ENCODE measurements at regions not wholly inside any gene's neighbourhood (a gene's known extent, or its start where the extent isn't known, plus 50 kb on each side); places are given as distances from the start of the nearest gene placed in this dataset.

DNA sequence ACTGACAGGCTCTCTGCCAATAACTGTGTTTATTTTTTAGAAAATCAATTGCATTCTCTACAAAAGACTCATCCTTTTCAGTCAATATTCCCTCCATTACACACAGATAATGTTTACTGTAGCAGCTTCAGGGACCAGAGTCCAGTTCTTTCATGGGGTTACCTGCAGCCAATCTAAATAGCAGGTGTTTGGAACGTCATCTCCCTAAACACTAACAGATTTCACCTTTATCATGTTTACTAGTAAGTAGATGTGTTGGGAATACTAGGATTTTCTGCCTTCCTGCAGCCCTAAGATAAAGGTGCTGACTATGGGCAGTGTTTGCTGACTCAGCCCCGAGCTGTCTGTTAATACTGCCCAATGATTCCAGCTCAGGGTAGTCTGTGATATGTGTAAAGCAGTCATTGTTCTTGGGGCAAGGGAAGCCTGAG is 447.0 kb downstream of the KIF4B start:
- no peak for DNase-seq (ENCODE audit: low read depth, low spot score)
- in situ Hi-C loops (cut with HindIII; ENCODE audit: low sequenced_read_pairs) = no loop called here
- no peak overlapping the region for H3K4me3 ChIP-seq (ENCODE audit: low read depth, low read length)
- TF ChIP-seq, protein P1, sequence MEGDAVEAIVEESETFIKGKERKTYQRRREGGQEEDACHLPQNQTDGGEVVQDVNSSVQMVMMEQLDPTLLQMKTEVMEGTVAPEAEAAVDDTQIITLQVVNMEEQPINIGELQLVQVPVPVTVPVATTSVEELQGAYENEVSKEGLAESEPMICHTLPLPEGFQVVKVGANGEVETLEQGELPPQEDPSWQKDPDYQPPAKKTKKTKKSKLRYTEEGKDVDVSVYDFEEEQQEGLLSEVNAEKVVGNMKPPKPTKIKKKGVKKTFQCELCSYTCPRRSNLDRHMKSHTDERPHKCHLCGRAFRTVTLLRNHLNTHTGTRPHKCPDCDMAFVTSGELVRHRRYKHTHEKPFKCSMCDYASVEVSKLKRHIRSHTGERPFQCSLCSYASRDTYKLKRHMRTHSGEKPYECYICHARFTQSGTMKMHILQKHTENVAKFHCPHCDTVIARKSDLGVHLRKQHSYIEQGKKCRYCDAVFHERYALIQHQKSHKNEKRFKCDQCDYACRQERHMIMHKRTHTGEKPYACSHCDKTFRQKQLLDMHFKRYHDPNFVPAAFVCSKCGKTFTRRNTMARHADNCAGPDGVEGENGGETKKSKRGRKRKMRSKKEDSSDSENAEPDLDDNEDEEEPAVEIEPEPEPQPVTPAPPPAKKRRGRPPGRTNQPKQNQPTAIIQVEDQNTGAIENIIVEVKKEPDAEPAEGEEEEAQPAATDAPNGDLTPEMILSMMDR (IDR thresholded peaks at IDR 0.05; ENCODE audit: low read depth, low read length) = no peak

GRCh38 chr5:155461304-155461703 is 447.7 kb downstream of the KIF4B start:
- no peak for DNase-seq (ENCODE audit: low read depth, low spot score)
- TF ChIP-seq, protein P1 (IDR thresholded peaks at IDR 0.05; ENCODE audit: low read depth, low read length) = no peak
- H3K4me3 ChIP-seq (ENCODE audit: low read depth, low read length) = no peak overlapping the region
- in situ Hi-C loops (cut with HindIII; ENCODE audit: low sequenced_read_pairs) = no loop called here

DNA sequence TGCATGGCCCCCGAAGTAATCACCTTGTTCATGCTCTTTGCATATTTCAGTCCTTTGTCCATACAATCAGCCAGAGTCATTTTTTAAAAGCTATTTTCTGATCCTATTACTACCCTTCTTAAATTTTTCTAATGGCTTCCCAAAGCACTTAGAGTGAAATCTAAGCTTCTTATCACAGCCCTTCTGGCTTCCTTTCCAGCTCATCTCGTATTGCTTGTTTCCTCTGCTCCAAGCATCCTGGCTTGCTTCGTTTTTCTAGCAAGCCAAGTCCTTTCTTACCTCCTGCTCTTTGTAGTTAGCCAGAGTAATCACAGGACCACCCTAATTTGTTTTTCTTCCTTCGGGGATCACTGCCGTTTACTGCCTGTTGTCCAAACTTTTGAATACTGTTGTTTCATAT is 453.3 kb downstream of the KIF4B start:
- TF ChIP-seq, protein P1 (IDR thresholded peaks at IDR 0.05; ENCODE audit: low read depth, low read length) = no peak
- in situ Hi-C loops (cut with HindIII; ENCODE audit: low sequenced_read_pairs) = no loop called here
- no peak overlapping the region for H3K4me3 ChIP-seq (ENCODE audit: low read depth, low read length)
- no peak for DNase-seq (ENCODE audit: low read depth, low spot score)

- TF ChIP-seq, protein P1 (IDR thresholded peaks at IDR 0.05; ENCODE audit: low read depth, low read length) = no peak
- in situ Hi-C loops (cut with HindIII; ENCODE audit: low sequenced_read_pairs) = no loop called here
- no peak for DNase-seq (ENCODE audit: low read depth, low spot score)
- no peak overlapping the region for H3K4me3 ChIP-seq (ENCODE audit: low read depth, low read length)
Observed at GRCh38 chr5:155471027-155471426, 457.5 kb downstream of the KIF4B start.

- no peak for DNase-seq (ENCODE audit: low read depth, low spot score)
- TF ChIP-seq, protein P1 (IDR thresholded peaks at IDR 0.05; ENCODE audit: low read depth, low read length) = no peak
- no peak overlapping the region for H3K4me3 ChIP-seq (ENCODE audit: low read depth, low read length)
- in situ Hi-C loops (cut with HindIII; ENCODE audit: low sequenced_read_pairs) = no loop called here
Observed at GRCh38 chr5:155472780-155473179, 459.2 kb downstream of the KIF4B start.

GRCh38 chr5:155475318-155475717 is 461.8 kb downstream of the KIF4B start:
- in situ Hi-C loops (cut with HindIII; ENCODE audit: low sequenced_read_pairs) = no loop called here
- TF ChIP-seq, protein P1 (IDR thresholded peaks at IDR 0.05; ENCODE audit: low read depth, low read length) = no peak
- no peak for DNase-seq (ENCODE audit: low read depth, low spot score)
- no peak overlapping the region for H3K4me3 ChIP-seq (ENCODE audit: low read depth, low read length)

GRCh38 chr5:155480731-155481131 is 467.2 kb downstream of the KIF4B start:
- TF ChIP-seq, protein P1 (IDR thresholded peaks at IDR 0.05; ENCODE audit: low read depth, low read length) = no peak
- in situ Hi-C loops (cut with HindIII; ENCODE audit: low sequenced_read_pairs) = no loop called here
- DNase-seq (ENCODE audit: low read depth, low spot score) = no peak

More at GRCh38 chr5:155480731-155481131, 467.2 kb downstream of the KIF4B start:
- H3K4me3 ChIP-seq (ENCODE audit: low read depth, low read length) = no peak overlapping the region
